ENCODE measurements at regions not wholly inside any gene's neighbourhood (a gene's known extent, or its start where the extent isn't known, plus 50 kb on each side); places are given as distances from the start of the nearest gene placed in this dataset.

DNA sequence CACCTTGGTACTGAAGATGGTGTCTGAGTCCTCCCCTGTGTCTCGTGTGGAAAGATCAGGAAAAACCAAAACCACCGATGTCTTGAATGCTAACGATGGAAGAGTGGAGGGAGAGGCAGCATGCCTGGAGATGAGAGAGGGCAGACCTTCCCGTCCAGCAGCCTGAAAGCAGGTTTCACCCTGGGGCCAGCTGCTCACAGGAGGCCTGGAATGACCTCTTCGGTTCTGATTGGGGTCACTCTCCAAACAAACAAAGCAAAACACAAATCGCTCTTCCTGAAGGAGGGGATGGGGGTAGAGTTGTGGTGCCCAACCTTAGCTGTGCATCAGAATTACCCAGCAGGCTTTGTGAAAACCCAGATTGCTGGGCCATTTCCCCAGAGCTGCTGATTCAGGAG, 142.3 kb upstream of the SOX1 start:
- Histone ChIP-seq H3K9me3 (no peaks in the 10 kb centered on the region), H3K4me1 (no peaks in the 10 kb centered on the region), H3K27me3 (ENCODE audit: low read depth) (peaks cover 31% of the 10 kb centered on the region), H3K27ac (no peak overlapping the region), H3K4me3 (no peak overlapping the region), H3K36me3 (no peaks in the 10 kb centered on the region)
- intact Hi-C loops (cut with DNase I) = no loop called here
- ATAC-seq (no peak), DNase-seq (no peak)
- TF ChIP-seq CTCF (IDR thresholded peaks at IDR 0.05) = no peak

- Histone ChIP-seq H3K4me3 (no peak overlapping the region), H3K9me3 (no peaks in the 10 kb centered on the region), H3K27ac (no peak overlapping the region), H3K36me3 (no peaks in the 10 kb centered on the region), H3K27me3 (ENCODE audit: low read depth) (peaks cover 25% of the 10 kb centered on the region), H3K4me1 (no peaks in the 10 kb centered on the region)
- no peak for ATAC-seq
- DNase-seq = no peak
- intact Hi-C loops (cut with DNase I) = no loop called here
- no peak for TF ChIP-seq CTCF (IDR thresholded peaks at IDR 0.05)
Measured at GRCh38 chr13:111925146-111925875, 141.6 kb upstream of the SOX1 start.

GRCh38 chr13:111926501-111927180, 140.3 kb upstream of the SOX1 start:
- ATAC-seq (no peak), DNase-seq (no peak)
- Histone ChIP-seq H3K4me1 (no peaks in the 10 kb centered on the region), H3K4me3 (no peak overlapping the region), H3K27me3 (ENCODE audit: low read depth) (peaks cover 18% of the 10 kb centered on the region), H3K36me3 (no peaks in the 10 kb centered on the region), H3K27ac (no peak overlapping the region), H3K9me3 (peaks cover under 1% of the 10 kb centered on the region)
- intact Hi-C loops (cut with DNase I) = no loop called here
- no peak for TF ChIP-seq CTCF (IDR thresholded peaks at IDR 0.05)

DNA sequence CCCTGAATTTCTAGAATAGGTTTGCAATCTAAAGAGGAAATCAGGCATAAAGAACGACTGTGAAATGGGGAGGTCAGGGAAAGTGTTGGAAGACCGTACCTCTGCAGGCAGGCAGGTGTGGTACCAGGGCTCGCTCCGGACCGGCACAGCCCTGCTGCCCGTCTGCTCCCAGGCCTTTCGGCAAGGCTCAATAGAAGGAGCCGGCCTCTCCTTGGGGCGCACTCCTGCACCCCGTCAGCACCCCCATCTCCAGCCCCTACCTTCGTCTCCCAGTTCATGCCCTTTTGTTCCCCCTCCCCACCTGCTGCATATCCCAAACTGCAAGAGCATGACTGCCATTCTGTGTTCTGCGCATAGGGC, 139.8 kb upstream of the SOX1 start:
- intact Hi-C loops (cut with DNase I) = no loop called here
- DNase-seq (no peak), ATAC-seq (no peak)
- TF ChIP-seq CTCF (IDR thresholded peaks at IDR 0.05) = no peak
- no peak overlapping the region for H3K4me3 ChIP-seq
- no peaks in the 10 kb centered on the region for H3K4me1 ChIP-seq
- peaks cover 18% of the 10 kb centered on the region for H3K27me3 ChIP-seq (ENCODE audit: low read depth)
- H3K27ac ChIP-seq = no peak overlapping the region
- peaks cover 5% of the 10 kb centered on the region for H3K9me3 ChIP-seq
- no peaks in the 10 kb centered on the region for H3K36me3 ChIP-seq

GRCh38 chr13:111929036-111929616, 137.8 kb upstream of the SOX1 start:
- no peak overlapping the region for H3K4me3 ChIP-seq
- no peak for DNase-seq
- no peak for ATAC-seq
- TF ChIP-seq CTCF (IDR thresholded peaks at IDR 0.05) = no peak
- intact Hi-C loops (cut with DNase I) = no loop called here
- H3K9me3 ChIP-seq = peaks cover 5% of the 10 kb centered on the region
- H3K27me3 ChIP-seq (ENCODE audit: low read depth) = peaks cover 9% of the 10 kb centered on the region
- H3K36me3 ChIP-seq = no peaks in the 10 kb centered on the region
- no peaks in the 10 kb centered on the region for H3K4me1 ChIP-seq
- H3K27ac ChIP-seq = no peak overlapping the region

Data from lower lobe of right lung (tissue), 2 donors.